ENCODE measurements at regions not wholly inside any gene's neighbourhood (a gene's known extent, or its start where the extent isn't known, plus 50 kb on each side); places are given as distances from the start of the nearest gene placed in this dataset.
"Not testable (repeated sequence)": the region's sequence is repeated elsewhere in the genome, so short reads cannot be mapped to it uniquely, and the experiment has no call there.

DNA sequence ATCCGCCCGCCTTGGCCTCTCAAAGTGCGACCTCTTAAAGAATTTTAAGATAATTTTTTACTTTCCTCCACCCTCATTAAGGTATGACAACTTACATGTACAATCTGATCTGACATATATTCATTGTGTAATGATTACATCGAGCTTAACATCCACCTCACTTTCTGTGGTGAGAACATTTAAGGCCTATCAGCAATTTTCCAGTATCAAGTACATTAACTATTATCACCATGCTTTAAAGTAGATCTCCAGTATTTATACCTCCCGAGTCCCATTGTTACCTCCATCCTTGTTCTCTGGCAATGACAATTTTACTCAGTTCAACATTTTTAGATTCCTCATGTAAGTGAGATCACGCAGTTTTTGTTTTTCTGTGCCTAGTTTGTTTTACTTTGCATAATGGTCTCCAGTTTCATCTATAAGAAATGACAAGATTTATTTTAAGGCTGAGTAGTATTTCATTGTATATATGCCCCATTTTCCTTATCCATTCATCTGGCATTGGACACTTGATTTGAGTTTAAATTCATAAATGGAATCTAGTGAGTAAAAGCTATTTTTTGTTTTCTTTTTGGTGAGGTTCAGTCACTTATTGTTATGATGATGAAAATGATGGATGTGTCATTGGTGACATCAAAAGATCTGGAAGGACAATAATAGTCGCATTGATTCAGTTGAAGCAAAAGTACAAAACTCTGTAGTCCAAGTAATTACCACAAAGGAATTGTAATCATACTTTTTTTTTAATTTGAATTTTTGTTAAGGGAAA lies 87.0 kb downstream of the OR2B2 start:
- ATAC-seq (no peak), DNase-seq (no peak)
- TF ChIP-seq POLR2A (IDR thresholded peaks at IDR 0.05), result no peak
- TF ChIP-seq, protein P1, sequence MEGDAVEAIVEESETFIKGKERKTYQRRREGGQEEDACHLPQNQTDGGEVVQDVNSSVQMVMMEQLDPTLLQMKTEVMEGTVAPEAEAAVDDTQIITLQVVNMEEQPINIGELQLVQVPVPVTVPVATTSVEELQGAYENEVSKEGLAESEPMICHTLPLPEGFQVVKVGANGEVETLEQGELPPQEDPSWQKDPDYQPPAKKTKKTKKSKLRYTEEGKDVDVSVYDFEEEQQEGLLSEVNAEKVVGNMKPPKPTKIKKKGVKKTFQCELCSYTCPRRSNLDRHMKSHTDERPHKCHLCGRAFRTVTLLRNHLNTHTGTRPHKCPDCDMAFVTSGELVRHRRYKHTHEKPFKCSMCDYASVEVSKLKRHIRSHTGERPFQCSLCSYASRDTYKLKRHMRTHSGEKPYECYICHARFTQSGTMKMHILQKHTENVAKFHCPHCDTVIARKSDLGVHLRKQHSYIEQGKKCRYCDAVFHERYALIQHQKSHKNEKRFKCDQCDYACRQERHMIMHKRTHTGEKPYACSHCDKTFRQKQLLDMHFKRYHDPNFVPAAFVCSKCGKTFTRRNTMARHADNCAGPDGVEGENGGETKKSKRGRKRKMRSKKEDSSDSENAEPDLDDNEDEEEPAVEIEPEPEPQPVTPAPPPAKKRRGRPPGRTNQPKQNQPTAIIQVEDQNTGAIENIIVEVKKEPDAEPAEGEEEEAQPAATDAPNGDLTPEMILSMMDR (IDR thresholded peaks at IDR 0.05), result no peak
- no peaks in the 10 kb centered on the region for H3K36me3 ChIP-seq
- intact Hi-C loops (cut with DNase I), result no loop called here
- peak overlapping the region in 10 of 12 donors; percentile 29 to 71 (median 57) for H3K4me3 ChIP-seq
- WGBS, 4 donors, result 45 to 63% (median 57%) methylated on average over 7 of the region's 7 CpGs
- peaks cover 0 to 20% (median 4%) of the 10 kb centered on the region in 12 donors for H3K4me1 ChIP-seq
- H3K9me3 ChIP-seq, result no peaks in the 10 kb centered on the region
- H3K27ac ChIP-seq, result peak overlapping the region in 8 of 12 donors; percentile 29 to 86 (median 72)
- peaks cover 0 to 38% (median 0%) of the 10 kb centered on the region in 9 donors for H3K27me3 ChIP-seq

DNA sequence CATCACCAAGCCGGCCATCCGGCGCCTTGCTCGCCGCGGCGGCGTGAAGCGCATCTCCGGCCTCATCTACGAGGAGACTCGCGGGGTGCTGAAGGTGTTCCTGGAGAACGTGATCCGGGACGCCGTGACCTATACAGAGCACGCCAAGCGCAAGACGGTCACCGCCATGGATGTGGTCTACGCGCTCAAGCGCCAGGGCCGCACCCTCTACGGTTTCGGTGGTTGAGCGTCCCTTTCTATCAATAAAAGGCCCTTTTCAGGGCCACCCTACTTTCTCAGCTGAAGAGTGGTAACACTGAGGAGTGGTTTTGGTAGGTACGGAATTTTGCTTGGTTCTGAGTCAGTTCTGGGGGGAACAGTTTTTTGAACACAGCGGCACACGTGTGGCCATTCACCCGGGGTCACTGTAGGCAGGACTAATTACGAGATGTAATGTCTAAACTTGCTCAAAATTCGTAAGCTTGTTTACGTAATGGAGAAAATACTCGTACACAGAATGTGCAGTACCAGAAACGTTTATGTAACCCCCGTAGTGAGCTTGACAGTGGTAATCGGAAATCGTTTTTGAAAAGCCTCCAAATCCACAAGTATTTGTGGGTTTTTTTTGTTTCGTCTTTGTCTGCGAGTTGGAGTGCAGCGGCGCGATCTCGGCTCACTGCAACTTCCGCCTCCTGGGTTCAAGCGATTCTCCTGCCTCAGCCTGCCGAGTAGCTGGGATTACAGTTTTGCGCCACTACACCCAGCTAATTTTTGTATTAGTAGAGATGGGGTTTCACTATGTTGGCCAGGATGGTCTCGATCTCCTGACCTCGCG lies 87.8 kb downstream of the OR2B2 start:
- WGBS, 4 donors, result 13 to 23% (median 14%) methylated on average over 25 to 33 of the region's 53 CpGs
- Histone ChIP-seq H3K4me1 (peaks cover 0 to 15% (median 4%) of the 10 kb centered on the region in 12 donors), H3K27ac (peak overlapping the region in 11 of 12 donors; percentile 29 to 86 (median 66)), H3K4me3 (peak overlapping the region; percentile 27 to 71 (median 54)), H3K27me3 (peaks cover 0 to 44% (median 0%) of the 10 kb centered on the region in 9 donors)
- intact Hi-C loops (cut with DNase I); H3K36me3 ChIP-seq; H3K9me3 ChIP-seq: not testable (repeated sequence)
- peak in 1 of 2 donors; percentile 10 for TF ChIP-seq POLR2A (IDR thresholded peaks at IDR 0.05)
- peak in 1 of 5 donors; percentile 24 for DNase-seq
- peak; percentile 62 to 84 (median 76) for ATAC-seq

DNA sequence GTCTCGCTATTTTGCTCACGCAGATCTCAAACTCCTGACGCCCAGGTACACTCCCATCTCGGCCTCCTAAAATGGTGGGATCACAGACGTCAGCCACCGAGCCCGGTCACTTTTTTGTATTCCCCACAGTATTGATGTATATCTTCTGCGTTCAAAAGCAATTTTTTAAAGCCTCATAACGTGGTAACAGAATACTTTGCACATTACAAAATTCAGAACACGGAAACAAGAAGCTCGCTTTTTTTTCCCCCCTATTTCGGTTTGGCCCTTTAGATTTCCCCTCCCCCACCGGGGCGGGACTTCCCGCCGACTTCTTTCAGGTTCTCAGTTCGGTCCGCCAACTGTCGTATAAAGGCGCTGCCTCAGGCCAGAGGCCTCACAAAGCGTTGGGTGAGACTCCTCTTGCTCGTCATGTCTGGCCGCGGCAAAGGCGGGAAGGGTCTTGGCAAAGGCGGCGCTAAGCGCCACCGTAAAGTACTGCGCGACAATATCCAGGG lies 88.4 kb downstream of the OR2B2 start:
- Histone ChIP-seq H3K27me3 (peaks cover 0 to 48% (median 1%) of the 10 kb centered on the region in 9 donors), H3K4me3 (peak overlapping the region in 11 of 12 donors; percentile 28 to 71 (median 55)), H3K27ac (peak overlapping the region in 11 of 12 donors; percentile 39 to 90 (median 77)), H3K4me1 (peaks cover 0 to 15% (median 4%) of the 10 kb centered on the region in 12 donors)
- ATAC-seq (peak; percentile 90 to 95 (median 93)), DNase-seq (peak in 3 of 5 donors; percentile 69 to 82 (median 72))
- WGBS, 4 donors, result 1 to 3% (median 1%) methylated on average over 18 to 28 of the region's 31 CpGs
- intact Hi-C loops (cut with DNase I); H3K9me3 ChIP-seq; H3K36me3 ChIP-seq: not testable (repeated sequence)

DNA sequence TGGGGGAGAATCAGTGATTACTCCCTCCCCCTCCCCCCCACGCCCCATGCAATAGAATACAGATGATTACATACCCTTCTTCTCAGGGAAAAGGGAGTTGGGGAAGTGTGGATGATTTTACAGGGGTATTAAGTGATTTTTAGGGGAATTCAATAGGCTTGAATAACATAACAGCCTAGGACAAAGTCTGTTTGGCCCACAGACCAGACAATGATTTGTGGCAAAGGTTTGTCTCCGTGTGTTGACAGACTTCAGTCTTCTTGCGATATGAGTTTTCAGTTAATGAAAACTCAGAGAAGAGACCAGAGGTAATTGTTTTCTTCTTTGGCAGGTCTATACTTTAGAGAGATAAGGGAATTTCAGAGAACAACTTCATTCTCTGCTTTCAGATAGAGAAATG lies 95.3 kb downstream of the OR2B2 start:
- intact Hi-C loops (cut with DNase I), result loop anchor here in 1 of 10 donors (5.0 kb wide), 1 partner anchor 365 kb away; no protein-coding TSS in a partner anchor
- DNase-seq (no peak), ATAC-seq (no peak)
- Histone ChIP-seq H3K4me3 (no peak overlapping the region), H3K27ac (no peak overlapping the region), H3K36me3 (no peaks in the 10 kb centered on the region), H3K27me3 (peaks cover 0 to 78% (median 7%) of the 10 kb centered on the region in 9 donors), H3K4me1 (peaks cover 0 to 23% (median 0%) of the 10 kb centered on the region in 12 donors), H3K9me3 (no peaks in the 10 kb centered on the region)
- 93 to 96% (median 95%) methylated on average over 3 of the region's 3 CpGs for WGBS, 4 donors
- TF ChIP-seq, protein P1 (IDR thresholded peaks at IDR 0.05), result no peak
- no peak for TF ChIP-seq POLR2A (IDR thresholded peaks at IDR 0.05)
